Body of pancreas (tissue), 4 donors: ENCODE measurements at regions not wholly inside any gene's neighbourhood (a gene's known extent, or its start where the extent isn't known, plus 50 kb on each side); places are given as distances from the start of the nearest gene placed in this dataset.

Experiments
- CTCF ChIP-seq, 7 experiments: fragments of 450-650 bp in 4 of 7; fragments of 200-600 bp in 3 of 7; sonication (generic) in 3 of 7; IDR thresholded peaks; one replicate each; pipeline ENCODE4 v1.5.1; 2016 to 2019; ENCODE audit warnings: antibody characterized with exemption in 7 of 7
- POLR2A ChIP-seq, 3 donors: fragments of 450-650 bp; IDR thresholded peaks; one replicate each; pipeline ENCODE4 v1.6.1; 2016; ENCODE audit warnings: antibody characterized with exemption in 3 of 3, mild to moderate bottlenecking in 2 of 3

GRCh38 chr5:125289606-125290005 is 543.2 kb upstream of the ZNF608 start:
- TF ChIP-seq CTCF (IDR thresholded peaks at IDR 0.05) (no peak), POLR2A (IDR thresholded peaks at IDR 0.05) (no peak)
